ENCODE measurements at regions not wholly inside any gene's neighbourhood (a gene's known extent, or its start where the extent isn't known, plus 50 kb on each side); places are given as distances from the start of the nearest gene placed in this dataset.

DNA sequence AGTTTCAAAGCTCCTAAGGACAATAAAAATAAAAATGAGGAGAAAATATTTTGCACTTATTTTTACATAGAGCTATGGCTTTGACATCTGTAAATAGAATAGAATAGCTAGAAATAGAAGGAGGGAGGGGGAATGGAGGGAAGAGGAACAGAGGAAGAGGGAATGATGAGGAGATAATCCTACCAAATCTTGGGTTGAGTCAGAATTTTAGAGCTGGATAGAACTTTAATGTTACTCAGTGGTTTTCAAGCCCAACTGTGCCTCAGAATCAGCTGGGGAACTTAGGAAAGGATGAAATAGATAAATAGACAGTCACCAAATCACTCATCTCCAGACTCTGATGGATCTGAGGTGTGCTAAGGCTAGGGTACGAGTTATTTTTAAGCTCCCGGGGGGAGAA is 190.3 kb upstream of the FREM1 start:
- H3K4me2 ChIP-seq (ENCODE audit: low read length): no peak overlapping the region
- H3K27me3 ChIP-seq (ENCODE audit: control insufficient read depth, insufficient read depth, low read length): no peaks in the 10 kb centered on the region
- no peaks in the 10 kb centered on the region for H3K9me3 ChIP-seq (ENCODE audit: control insufficient read depth, low read length)
- TF ChIP-seq, protein P1, sequence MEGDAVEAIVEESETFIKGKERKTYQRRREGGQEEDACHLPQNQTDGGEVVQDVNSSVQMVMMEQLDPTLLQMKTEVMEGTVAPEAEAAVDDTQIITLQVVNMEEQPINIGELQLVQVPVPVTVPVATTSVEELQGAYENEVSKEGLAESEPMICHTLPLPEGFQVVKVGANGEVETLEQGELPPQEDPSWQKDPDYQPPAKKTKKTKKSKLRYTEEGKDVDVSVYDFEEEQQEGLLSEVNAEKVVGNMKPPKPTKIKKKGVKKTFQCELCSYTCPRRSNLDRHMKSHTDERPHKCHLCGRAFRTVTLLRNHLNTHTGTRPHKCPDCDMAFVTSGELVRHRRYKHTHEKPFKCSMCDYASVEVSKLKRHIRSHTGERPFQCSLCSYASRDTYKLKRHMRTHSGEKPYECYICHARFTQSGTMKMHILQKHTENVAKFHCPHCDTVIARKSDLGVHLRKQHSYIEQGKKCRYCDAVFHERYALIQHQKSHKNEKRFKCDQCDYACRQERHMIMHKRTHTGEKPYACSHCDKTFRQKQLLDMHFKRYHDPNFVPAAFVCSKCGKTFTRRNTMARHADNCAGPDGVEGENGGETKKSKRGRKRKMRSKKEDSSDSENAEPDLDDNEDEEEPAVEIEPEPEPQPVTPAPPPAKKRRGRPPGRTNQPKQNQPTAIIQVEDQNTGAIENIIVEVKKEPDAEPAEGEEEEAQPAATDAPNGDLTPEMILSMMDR (IDR thresholded peaks at IDR 0.05): no peak
- no peak overlapping the region for H3K27ac ChIP-seq
- no peaks in the 10 kb centered on the region for H3K36me3 ChIP-seq (ENCODE audit: control insufficient read depth, insufficient read depth, low read length)
- H2AFZ ChIP-seq: no peak overlapping the region
- no peak overlapping the region for H3K9ac ChIP-seq
- no peaks in the 10 kb centered on the region for H3K4me1 ChIP-seq
- no peak overlapping the region for H3K4me3 ChIP-seq (ENCODE audit: low read depth, low read length)
- H3K79me2 ChIP-seq: no peaks in the 10 kb centered on the region

DNA sequence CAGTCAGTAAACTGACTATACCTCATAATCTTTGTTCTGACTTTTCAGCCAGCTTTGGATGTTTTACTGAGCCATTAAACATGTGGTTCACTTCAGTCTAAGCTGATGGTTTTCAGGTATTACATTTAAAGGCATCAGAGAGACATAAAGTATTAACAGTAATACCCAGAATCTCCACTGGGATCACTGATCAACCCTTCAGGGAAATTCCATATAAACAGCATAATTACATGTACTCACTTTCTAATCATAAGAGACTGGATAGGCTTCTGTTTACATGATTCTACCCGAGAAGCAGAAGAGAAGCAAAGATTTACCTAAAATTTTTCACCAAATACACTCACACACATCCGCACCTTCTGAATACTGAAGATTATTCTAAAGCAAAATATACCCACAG is 186.7 kb upstream of the FREM1 start:
- Histone ChIP-seq H3K4me1 (no peaks in the 10 kb centered on the region), H3K36me3 (ENCODE audit: control insufficient read depth, insufficient read depth, low read length) (no peaks in the 10 kb centered on the region), H3K27ac (no peak overlapping the region), H3K79me2 (no peaks in the 10 kb centered on the region), H3K27me3 (ENCODE audit: control insufficient read depth, insufficient read depth, low read length) (no peaks in the 10 kb centered on the region), H3K9me3 (ENCODE audit: control insufficient read depth, low read length) (no peaks in the 10 kb centered on the region), H2AFZ (no peak overlapping the region), H3K4me3 (ENCODE audit: low read depth, low read length) (no peak overlapping the region), H3K9ac (no peak overlapping the region), H3K4me2 (ENCODE audit: low read length) (no peak overlapping the region)
- TF ChIP-seq, protein P1 (IDR thresholded peaks at IDR 0.05): no peak

DNA sequence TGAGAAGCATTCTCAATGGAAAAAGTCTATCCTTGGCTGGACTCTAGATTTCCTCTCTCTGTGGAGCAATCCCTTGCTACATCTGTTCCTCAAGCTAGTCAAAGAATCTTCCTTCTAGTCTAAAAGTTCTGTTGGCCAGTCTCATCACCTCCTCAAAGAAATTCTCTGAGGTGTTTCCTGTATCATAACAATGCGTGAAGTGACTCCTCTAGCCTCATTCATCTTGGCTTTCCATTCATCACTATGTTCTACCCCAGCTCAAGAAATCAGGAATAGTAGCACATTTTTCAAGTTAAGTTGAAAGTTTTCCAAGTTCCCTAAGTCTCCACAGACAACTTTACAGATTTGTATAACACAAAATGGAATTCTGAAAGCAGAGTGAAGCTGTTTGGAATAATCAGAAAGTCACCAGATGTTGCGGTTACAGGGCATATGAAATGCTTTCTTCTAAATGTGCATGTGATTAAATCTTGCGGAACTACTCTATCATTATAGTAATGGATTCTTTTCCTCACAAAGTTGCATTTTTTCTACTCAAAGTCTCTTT is 176.6 kb upstream of the FREM1 start:
- H3K36me3 ChIP-seq (ENCODE audit: control insufficient read depth, insufficient read depth, low read length): no peaks in the 10 kb centered on the region
- H3K9me3 ChIP-seq (ENCODE audit: control insufficient read depth, low read length): no peaks in the 10 kb centered on the region
- H3K27me3 ChIP-seq (ENCODE audit: control insufficient read depth, insufficient read depth, low read length): no peaks in the 10 kb centered on the region
- H3K79me2 ChIP-seq: no peaks in the 10 kb centered on the region
- H3K9ac ChIP-seq: no peak overlapping the region
- TF ChIP-seq, protein P1 (IDR thresholded peaks at IDR 0.05): no peak
- H2AFZ ChIP-seq: no peak overlapping the region
- no peak overlapping the region for H3K4me2 ChIP-seq (ENCODE audit: low read length)
- no peak overlapping the region for H3K27ac ChIP-seq
- H3K4me1 ChIP-seq: no peaks in the 10 kb centered on the region
- no peak overlapping the region for H3K4me3 ChIP-seq (ENCODE audit: low read depth, low read length)

DNA sequence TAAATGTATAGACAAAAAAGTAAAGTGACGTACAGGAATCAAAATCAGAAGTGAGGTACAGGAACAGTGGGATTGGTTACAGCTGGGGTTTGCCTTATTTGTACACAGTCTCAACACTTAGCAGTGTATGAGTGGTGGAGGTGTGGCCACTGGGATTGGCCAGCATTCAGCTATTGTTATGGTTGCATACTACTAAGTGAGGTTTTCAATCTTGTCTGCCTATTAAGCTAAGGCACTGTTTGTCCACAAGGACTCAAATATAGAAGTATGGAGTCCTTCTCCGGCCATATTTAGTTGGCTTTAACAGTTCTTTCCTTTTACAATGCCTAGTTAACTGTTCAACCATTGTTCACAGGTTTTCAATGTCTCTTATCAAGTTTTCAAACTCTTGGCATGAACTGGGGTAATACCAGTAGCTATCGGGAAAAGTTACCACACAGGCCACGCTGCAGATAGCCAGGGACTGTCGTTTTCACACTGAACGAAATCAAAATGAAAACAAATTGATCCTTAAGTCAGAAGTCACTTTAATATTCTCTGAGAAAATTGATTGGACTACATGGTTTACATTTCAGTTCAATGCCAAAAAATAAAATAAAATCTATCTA is 176.0 kb upstream of the FREM1 start:
- Histone ChIP-seq H3K4me3 (ENCODE audit: low read depth, low read length) (no peak overlapping the region), H3K9ac (no peak overlapping the region), H3K4me1 (no peaks in the 10 kb centered on the region), H3K79me2 (no peaks in the 10 kb centered on the region), H3K9me3 (ENCODE audit: control insufficient read depth, low read length) (no peaks in the 10 kb centered on the region), H3K27ac (no peak overlapping the region), H2AFZ (no peak overlapping the region), H3K36me3 (ENCODE audit: control insufficient read depth, insufficient read depth, low read length) (no peaks in the 10 kb centered on the region), H3K27me3 (ENCODE audit: control insufficient read depth, insufficient read depth, low read length) (no peaks in the 10 kb centered on the region), H3K4me2 (ENCODE audit: low read length) (no peak overlapping the region)
- TF ChIP-seq, protein P1 (IDR thresholded peaks at IDR 0.05): no peak

All from parathyroid adenoma (tissue), 2 donors.